MCF 10A (cell line): ENCODE measurements at regions not wholly inside any gene's neighbourhood (a gene's known extent, or its start where the extent isn't known, plus 50 kb on each side); places are given as distances from the start of the nearest gene placed in this dataset.

Experiments
- BruUV-seq: library from RNA; stranded (reverse); fragments of 400-500 nt; replicated peaks from 2 replicates; lab custom pipeline; 2021; lab: Mats Ljungman, UMichigan
- CTCF ChIA-PET: fragments of 300-600 bp; sonication (Branson Sonifier 250); formaldehyde crosslinking; extraction: SDS; loops from one replicate; lab custom pipeline; 2021; ENCODE audit warnings: antibody characterized with exemption, inconsistent platforms; lab: Yijun Ruan, JAX
- POLR2A ChIA-PET: fragments of 300-600, 350-650 bp; sonication (Branson Sonifier 250); formaldehyde crosslinking; extraction: SDS; loops from one replicate; lab custom pipeline; 2020; ENCODE audit warnings: antibody characterized with exemption, inconsistent platforms; lab: Yijun Ruan, JAX
- DNase-seq: peaks from one replicate; pipeline ENCODE4 v3.0.0-alpha.2; 2018; ENCODE audit not compliant: unreplicated experiment
- H3K27ac Mint-ChIP-seq: one replicate; pipeline ENCODE4 v1.8.0; 2022; ENCODE audit warnings: mild to moderate bottlenecking, low read depth, mixed read lengths; ENCODE audit not compliant: unreplicated experiment
- H3K27me3 Mint-ChIP-seq: one replicate; pipeline ENCODE4 v1.8.0; 2022; ENCODE audit warnings: mixed read lengths; ENCODE audit not compliant: insufficient read depth, unreplicated experiment
- H3K36me3 Mint-ChIP-seq: one replicate; pipeline ENCODE4 v1.8.0; 2022; ENCODE audit warnings: mild to moderate bottlenecking, moderate library complexity, mixed read lengths; ENCODE audit not compliant: insufficient read depth, unreplicated experiment
- H3K4me1 Mint-ChIP-seq: one replicate; pipeline ENCODE4 v1.8.0; 2022; ENCODE audit warnings: mixed read lengths; ENCODE audit not compliant: insufficient read depth, unreplicated experiment
- H3K4me3 Mint-ChIP-seq: one replicate; pipeline ENCODE4 v1.8.0; 2022; ENCODE audit warnings: mild to moderate bottlenecking, moderate library complexity, mixed read lengths; ENCODE audit not compliant: unreplicated experiment
- H3K9me3 Mint-ChIP-seq: one replicate; pipeline ENCODE4 v1.8.0; 2022; ENCODE audit warnings: mixed read lengths; ENCODE audit not compliant: unreplicated experiment
- CTCF ChIP-seq: fragments of 200-600 bp; IDR thresholded peaks from one replicate; pipeline ENCODE4 v1.8.0; 2022; ENCODE audit warnings: antibody characterized with exemption, mild to moderate bottlenecking; ENCODE audit not compliant: unreplicated experiment
- intact Hi-C: fragments of 100-400 bp; cut with micrococcal nuclease; formaldehyde crosslinking; loops from 2 replicates; pipeline ENCODE4 v1.14.1; 2022

GRCh38 chr10:131840788-131841118, 60.1 kb upstream of the PPP2R2D start:
- peaks cover 1% of the 10 kb centered on the region for H3K9me3 Mint-ChIP-seq
- no peak overlapping the region for H3K27ac Mint-ChIP-seq
- intact Hi-C loops, result no loop called here
- ChIA-PET POLR2A (no interaction called here), CTCF (no interaction called here)
- no peaks in the 10 kb centered on the region for H3K27me3 Mint-ChIP-seq
- H3K36me3 Mint-ChIP-seq, result no peaks in the 10 kb centered on the region
- no peaks in the 10 kb centered on the region for H3K4me1 Mint-ChIP-seq
- DNase-seq, result no peak
- TF ChIP-seq CTCF, result no peak
- no peak overlapping the region for H3K4me3 Mint-ChIP-seq
- no TSS peak for BruUV-seq

DNA sequence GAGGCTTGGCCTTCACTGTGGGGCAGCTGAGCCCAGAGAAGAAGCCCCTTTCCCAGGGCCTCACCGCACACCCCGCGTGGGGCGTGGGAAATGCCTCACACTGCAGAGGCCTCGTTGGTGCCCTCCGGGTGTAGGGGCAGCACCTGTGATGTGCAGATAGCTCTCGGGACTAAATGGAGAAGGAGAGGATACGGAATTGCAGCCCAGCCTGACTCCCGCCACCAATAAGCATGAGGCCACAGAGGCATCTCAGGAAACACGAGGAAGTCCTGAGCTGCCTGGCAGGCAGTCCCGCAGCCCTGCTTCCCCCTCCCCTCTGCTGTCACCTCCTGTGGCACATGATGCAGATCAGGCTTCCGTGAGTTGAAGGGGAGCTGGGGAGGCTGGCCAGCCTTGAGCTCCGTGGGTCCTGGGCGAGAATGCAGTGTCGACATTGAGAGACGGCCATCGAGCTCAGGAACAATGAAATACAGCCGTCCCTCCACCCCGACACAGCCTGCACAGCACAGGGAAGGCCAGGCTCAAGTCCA, 59.6 kb upstream of the PPP2R2D start:
- intact Hi-C loops, result no loop called here

DNA sequence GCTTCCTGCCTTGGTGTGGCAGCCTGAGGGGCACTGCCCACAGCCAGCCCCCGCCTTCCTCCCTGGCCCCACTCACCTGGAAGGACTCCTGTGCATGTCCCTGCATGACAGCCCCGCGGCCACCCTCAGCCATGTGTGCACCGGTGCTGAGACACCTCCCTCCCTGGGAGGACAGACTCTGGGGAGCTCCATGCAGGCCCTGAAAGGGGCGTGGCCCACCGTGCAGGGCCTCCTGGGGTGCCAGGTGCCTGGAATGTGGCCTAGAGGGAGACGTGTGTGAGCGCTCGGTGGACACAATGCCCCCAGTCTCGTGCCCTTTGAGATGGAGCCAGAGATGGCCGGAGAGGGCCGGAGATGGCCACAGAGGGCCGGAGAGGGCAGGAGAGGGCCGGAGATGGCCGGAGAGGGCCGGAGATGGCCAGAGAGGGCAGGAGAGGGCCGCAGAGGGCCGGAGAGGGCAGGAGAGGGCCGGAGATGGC, 59.1 kb upstream of the PPP2R2D start:
- intact Hi-C loops, result no loop called here
- H3K9me3 Mint-ChIP-seq, result peaks cover 8% of the 10 kb centered on the region

More for the DNA sequence above, 59.6 kb upstream of the PPP2R2D start:
- DNase-seq, result no peak
- CTCF ChIA-PET, result no interaction called here
- H3K27ac Mint-ChIP-seq, result no peak overlapping the region
- no peak overlapping the region for H3K4me3 Mint-ChIP-seq
- TF ChIP-seq CTCF, result no peak
- H3K4me1 Mint-ChIP-seq, result no peaks in the 10 kb centered on the region
- POLR2A ChIA-PET, result no interaction called here
- BruUV-seq, result no TSS peak
- H3K9me3 Mint-ChIP-seq, result peaks cover 6% of the 10 kb centered on the region
- no peaks in the 10 kb centered on the region for H3K27me3 Mint-ChIP-seq
- H3K36me3 Mint-ChIP-seq, result no peaks in the 10 kb centered on the region

More for the DNA sequence above, 59.1 kb upstream of the PPP2R2D start:
- no peak for TF ChIP-seq CTCF
- no TSS peak for BruUV-seq
- Mint-ChIP-seq H3K36me3 (no peaks in the 10 kb centered on the region), H3K4me1 (no peaks in the 10 kb centered on the region), H3K27me3 (no peaks in the 10 kb centered on the region), H3K27ac (no peak overlapping the region), H3K4me3 (no peak overlapping the region)
- CTCF ChIA-PET, result interaction anchor here (1.2 kb wide), 1 partner anchor 1763 kb away, joined by 3 read pairs; no protein-coding TSS in a partner anchor
- DNase-seq, result no peak
- POLR2A ChIA-PET, result no interaction called here
